LNCaP clone FGC (cell line): ENCODE measurements at regions not wholly inside any gene's neighbourhood (a gene's known extent, or its start where the extent isn't known, plus 50 kb on each side); places are given as distances from the start of the nearest gene placed in this dataset.

ENCODE experiments used
- DNase-seq: peaks from one replicate; pipeline ENCODE4 v3.0.0-alpha.2; 2011; ENCODE audit warnings: low read depth
- H3K4me3 ChIP-seq: 2 replicates; pipeline ENCODE4 v1.5.1; 2011; ENCODE audit warnings: mild to moderate bottlenecking, low read depth, low read length, control low read depth
- CTCF ChIP-seq: IDR thresholded peaks from 2 replicates; pipeline ENCODE4 v1.5.1; 2012; ENCODE audit warnings: mild to moderate bottlenecking; ENCODE audit not compliant: control insufficient read depth, insufficient read depth; ENCODE audit errors: extremely low read depth

GRCh38 chr16:79734721-79735120, 134.2 kb upstream of the MAF start:
- no peak overlapping the region for H3K4me3 ChIP-seq
- TF ChIP-seq CTCF = no peak
- DNase-seq = no peak

GRCh38 chr16:79728923-79729240, 128.3 kb upstream of the MAF start:
- H3K4me3 ChIP-seq = no peak overlapping the region
- no peak for TF ChIP-seq CTCF
- DNase-seq = no peak

GRCh38 chr16:79728048-79728922, 127.7 kb upstream of the MAF start:
- no peak for TF ChIP-seq CTCF
- H3K4me3 ChIP-seq = no peak overlapping the region
- no peak for DNase-seq

- DNase-seq = no peak
- no peak overlapping the region for H3K4me3 ChIP-seq
- no peak for TF ChIP-seq CTCF
Observed at GRCh38 chr16:79726902-79727301, 126.4 kb upstream of the MAF start.

GRCh38 chr16:79725051-79725450, 124.5 kb upstream of the MAF start:
- TF ChIP-seq CTCF = no peak
- DNase-seq = peak; percentile 26
- no peak overlapping the region for H3K4me3 ChIP-seq

GRCh38 chr16:79723583-79724168, 123.1 kb upstream of the MAF start:
- DNase-seq = no peak
- TF ChIP-seq CTCF = no peak
- no peak overlapping the region for H3K4me3 ChIP-seq
